ENCODE measurements at regions not wholly inside any gene's neighbourhood (a gene's known extent, or its start where the extent isn't known, plus 50 kb on each side); places are given as distances from the start of the nearest gene placed in this dataset.

GRCh38 chr7:49417034-49417433 lies 356.4 kb upstream of the VWC2 start:
- CTCF ChIA-PET = interaction anchor here (0.7 to 0.8 kb wide), 2 partner anchors 20 to 178 kb away, joined by 3 to 5 read pairs; no protein-coding TSS in a partner anchor
- no peak for TF ChIP-seq CTCF (IDR thresholded peaks at IDR 0.05; ENCODE audit: unreplicated experiment)
- Mint-ChIP-seq H3K27me3 (ENCODE audit: insufficient read depth, unreplicated experiment) (peaks cover 20% of the 10 kb centered on the region), H3K27ac (ENCODE audit: low read depth, unreplicated experiment) (no peak overlapping the region), H3K36me3 (ENCODE audit: insufficient read depth, unreplicated experiment) (no peaks in the 10 kb centered on the region), H3K4me3 (ENCODE audit: unreplicated experiment) (no peak overlapping the region), H3K4me1 (ENCODE audit: insufficient read depth, unreplicated experiment) (no peaks in the 10 kb centered on the region), H3K9me3 (ENCODE audit: unreplicated experiment) (no peaks in the 10 kb centered on the region)
- POLR2A ChIA-PET = no interaction called here
- no peak for DNase-seq (ENCODE audit: unreplicated experiment)
- BruUV-seq (replicated peaks) = no TSS peak
- intact Hi-C loops (cut with micrococcal nuclease) = no loop called here

GRCh38 chr7:49418963-49419362 lies 354.5 kb upstream of the VWC2 start:
- H3K27me3 Mint-ChIP-seq (ENCODE audit: insufficient read depth, unreplicated experiment) = peaks cover 29% of the 10 kb centered on the region
- no peak overlapping the region for H3K4me3 Mint-ChIP-seq (ENCODE audit: unreplicated experiment)
- no TSS peak for BruUV-seq (replicated peaks)
- intact Hi-C loops (cut with micrococcal nuclease) = no loop called here
- DNase-seq (ENCODE audit: unreplicated experiment) = no peak
- no peaks in the 10 kb centered on the region for H3K9me3 Mint-ChIP-seq (ENCODE audit: unreplicated experiment)
- no peaks in the 10 kb centered on the region for H3K36me3 Mint-ChIP-seq (ENCODE audit: insufficient read depth, unreplicated experiment)
- POLR2A ChIA-PET = no interaction called here
- CTCF ChIA-PET = interaction anchor here (0.6 kb wide), 1 partner anchor 60 kb away, joined by 3 read pairs; no protein-coding TSS in a partner anchor
- peaks cover 8% of the 10 kb centered on the region for H3K4me1 Mint-ChIP-seq (ENCODE audit: insufficient read depth, unreplicated experiment)
- no peak overlapping the region for H3K27ac Mint-ChIP-seq (ENCODE audit: low read depth, unreplicated experiment)
- TF ChIP-seq CTCF (IDR thresholded peaks at IDR 0.05; ENCODE audit: unreplicated experiment) = no peak

- Mint-ChIP-seq H3K4me1 (ENCODE audit: insufficient read depth, unreplicated experiment) (peaks cover 8% of the 10 kb centered on the region), H3K9me3 (ENCODE audit: unreplicated experiment) (no peaks in the 10 kb centered on the region), H3K36me3 (ENCODE audit: insufficient read depth, unreplicated experiment) (no peaks in the 10 kb centered on the region), H3K4me3 (ENCODE audit: unreplicated experiment) (no peak overlapping the region), H3K27ac (ENCODE audit: low read depth, unreplicated experiment) (no peak overlapping the region), H3K27me3 (ENCODE audit: insufficient read depth, unreplicated experiment) (peaks cover 44% of the 10 kb centered on the region)
- DNase-seq (ENCODE audit: unreplicated experiment) = no peak
- BruUV-seq (replicated peaks) = no TSS peak
- no peak for TF ChIP-seq CTCF (IDR thresholded peaks at IDR 0.05; ENCODE audit: unreplicated experiment)
- POLR2A ChIA-PET = no interaction called here
- intact Hi-C loops (cut with micrococcal nuclease) = no loop called here
- CTCF ChIA-PET = no interaction called here
Measured at GRCh38 chr7:49422564-49422963, 350.9 kb upstream of the VWC2 start.

- no peak overlapping the region for H3K4me3 Mint-ChIP-seq (ENCODE audit: unreplicated experiment)
- peaks cover 58% of the 10 kb centered on the region for H3K27me3 Mint-ChIP-seq (ENCODE audit: insufficient read depth, unreplicated experiment)
- no peak for TF ChIP-seq CTCF (IDR thresholded peaks at IDR 0.05; ENCODE audit: unreplicated experiment)
- no peak overlapping the region for H3K27ac Mint-ChIP-seq (ENCODE audit: low read depth, unreplicated experiment)
- H3K4me1 Mint-ChIP-seq (ENCODE audit: insufficient read depth, unreplicated experiment) = peaks cover 8% of the 10 kb centered on the region
- no TSS peak for BruUV-seq (replicated peaks)
- intact Hi-C loops (cut with micrococcal nuclease) = no loop called here
- no peaks in the 10 kb centered on the region for H3K36me3 Mint-ChIP-seq (ENCODE audit: insufficient read depth, unreplicated experiment)
- no peaks in the 10 kb centered on the region for H3K9me3 Mint-ChIP-seq (ENCODE audit: unreplicated experiment)
- no peak for DNase-seq (ENCODE audit: unreplicated experiment)
- ChIA-PET CTCF (interaction anchor here (0.6 kb wide), 1 partner anchor 108 kb away, joined by 3 read pairs; no protein-coding TSS in a partner anchor), POLR2A (no interaction called here)
Measured at GRCh38 chr7:49424109-49424508, 349.3 kb upstream of the VWC2 start.

All from MCF 10A (cell line).